IMR-90 (cell line): ENCODE measurements at regions not wholly inside any gene's neighbourhood (a gene's known extent, or its start where the extent isn't known, plus 50 kb on each side); places are given as distances from the start of the nearest gene placed in this dataset.

Experiments
- ATAC-seq: fragments of 200-7000 bp; cut with Tn5 transposase; 2 replicates; pipeline ENCODE4 v1.9.1; 2020; ENCODE audit warnings: low read depth, mild to moderate bottlenecking, moderate library complexity
- BruUV-seq: library from RNA; stranded (reverse); fragments of 400-500 nt; replicated peaks from 2 replicates; lab custom pipeline; 2021; lab: Mats Ljungman, UMichigan
- CTCF ChIA-PET: fragments of 300-600 bp; formaldehyde crosslinking; extraction: SDS; loops from one replicate; lab custom pipeline; 2021; ENCODE audit warnings: antibody characterized with exemption; lab: Yijun Ruan, JAX
- POLR2A ChIA-PET: fragments of 300-600 bp; sonication (Branson Sonifier 250); formaldehyde crosslinking; loops from one replicate; lab custom pipeline; 2022; ENCODE audit warnings: antibody characterized with exemption; ENCODE audit not compliant: unreplicated experiment; lab: Charles Lee
- DNase-seq: peaks from one replicate; pipeline ENCODE4 v3.0.0; 2013
- H2AFZ ChIP-seq: replicated peaks from 2 replicates; pipeline ENCODE3; 2013; ENCODE audit warnings: low read length, mild to moderate bottlenecking; ENCODE audit not compliant: poor library complexity
- H2AK5ac ChIP-seq: 2 replicates; pipeline ENCODE4 v1.6.1; 2013; ENCODE audit warnings: low read depth, low read length, inconsistent platforms
- H2AK9ac ChIP-seq: replicated peaks from 2 replicates; pipeline ENCODE3; 2013; ENCODE audit warnings: mild to moderate bottlenecking, low read depth, low read length, moderate library complexity; ENCODE audit not compliant: poor library complexity
- H2BK120ac ChIP-seq: 2 replicates; pipeline ENCODE4 v1.6.1; 2013; ENCODE audit warnings: low read depth, low read length, inconsistent platforms
- H2BK15ac ChIP-seq: 3 replicates; pipeline ENCODE4 v1.6.1; 2013; ENCODE audit warnings: low read depth, low read length, inconsistent platforms
- H2BK20ac ChIP-seq: 2 replicates; pipeline ENCODE4 v1.6.1; 2013; ENCODE audit warnings: low read depth, mild to moderate bottlenecking, inconsistent platforms, low read length, moderate library complexity
- H2BK5ac ChIP-seq: 2 replicates; pipeline ENCODE4 v1.6.1; 2013; ENCODE audit warnings: mild to moderate bottlenecking, low read depth, low read length, inconsistent platforms; ENCODE audit not compliant: poor library complexity, severe bottlenecking
- H3K14ac ChIP-seq: replicated peaks from 2 replicates; pipeline ENCODE4 v1.6.1; 2013; ENCODE audit warnings: low read depth, low read length, inconsistent platforms
- H3K18ac ChIP-seq: 2 replicates; pipeline ENCODE4 v1.6.1; 2013; ENCODE audit warnings: low read depth, low read length, control low read depth
- H3K23ac ChIP-seq: 2 replicates; pipeline ENCODE4 v1.6.1; 2013; ENCODE audit warnings: low read depth, low read length, inconsistent platforms
- H3K27ac ChIP-seq: 2 replicates; pipeline ENCODE4 v1.5.1; 2013; ENCODE audit warnings: mild to moderate bottlenecking, control low read depth, low read length; ENCODE audit not compliant: insufficient read depth
- H3K27me3 ChIP-seq: 2 replicates; pipeline ENCODE4 v1.6.1; 2013; ENCODE audit warnings: low read length; ENCODE audit not compliant: control insufficient read depth, insufficient read depth
- H3K36me3 ChIP-seq: 2 replicates; pipeline ENCODE4 v1.6.1; 2013; ENCODE audit warnings: low read length, mixed read lengths; ENCODE audit not compliant: control insufficient read depth, insufficient read depth
- H3K4ac ChIP-seq: 2 replicates; pipeline ENCODE4 v1.6.1; 2013; ENCODE audit warnings: low read depth, low read length, inconsistent platforms
- H3K4me1 ChIP-seq: 2 replicates; pipeline ENCODE4 v1.6.1; 2013; ENCODE audit warnings: low read length, mixed read lengths; ENCODE audit not compliant: control insufficient read depth, insufficient read depth
- H3K4me2 ChIP-seq: 2 replicates; pipeline ENCODE4 v1.6.1; 2013; ENCODE audit warnings: low read depth, mild to moderate bottlenecking, control low read depth, low read length, moderate library complexity
- H3K4me3 ChIP-seq: 2 replicates; pipeline ENCODE4 v1.5.1; 2013; ENCODE audit warnings: low read depth, mild to moderate bottlenecking, control low read depth, low read length, moderate library complexity; ENCODE audit not compliant: insufficient read depth
- H3K56ac ChIP-seq: 2 replicates; pipeline ENCODE4 v1.6.1; 2013; ENCODE audit warnings: low read length, inconsistent platforms; ENCODE audit not compliant: insufficient read depth; ENCODE audit errors: extremely low read depth
- H3K79me1 ChIP-seq, 2 experiments: 2 replicates each; pipeline ENCODE4 v1.6.1; 2013; ENCODE audit warnings: low read length in 2 of 2, inconsistent platforms in 1 of 2, low read depth in 1 of 2
- H3K9ac ChIP-seq: 2 replicates; pipeline ENCODE4 v1.6.1; 2013; ENCODE audit warnings: low read depth, low read length, control low read depth
- H3K9me1 ChIP-seq: 2 replicates; pipeline ENCODE4 v1.6.1; 2013; ENCODE audit warnings: low read length, inconsistent platforms; ENCODE audit not compliant: insufficient read depth
- H3K9me3 ChIP-seq: 2 replicates; pipeline ENCODE4 v1.6.1; 2013; ENCODE audit warnings: low read length; ENCODE audit not compliant: control insufficient read depth, insufficient read depth
- H4K20me1 ChIP-seq: 2 replicates; pipeline ENCODE4 v1.6.1; 2013; ENCODE audit warnings: low read length, inconsistent platforms; ENCODE audit not compliant: insufficient read depth
- H4K5ac ChIP-seq: 2 replicates; pipeline ENCODE4 v1.6.1; 2013; ENCODE audit warnings: mild to moderate bottlenecking, low read depth, low read length, control low read depth
- H4K8ac ChIP-seq, 2 experiments: 2 replicates each; pipeline ENCODE4 v1.6.1; 2013; ENCODE audit warnings: low read depth in 2 of 2, low read length in 2 of 2, control low read depth in 1 of 2, inconsistent platforms in 1 of 2
- H4K91ac ChIP-seq: 2 replicates; pipeline ENCODE4 v1.6.1; 2013; ENCODE audit warnings: low read depth, low read length, inconsistent platforms; ENCODE audit not compliant: insufficient read depth
- BHLHE40 ChIP-seq: fragments of 150-350 bp; IDR thresholded peaks from 2 replicates; pipeline ENCODE4 v1.6.1; 2016; ENCODE audit warnings: mild to moderate bottlenecking, low read depth, low read length
- FOS ChIP-seq: fragments of 150-350 bp; IDR thresholded peaks from 2 replicates; pipeline ENCODE4 v1.6.1; 2016; ENCODE audit warnings: low read depth, low read length
- MAZ ChIP-seq: IDR thresholded peaks from 2 replicates; pipeline ENCODE4 v1.6.1; 2012; ENCODE audit warnings: low read depth, mild to moderate bottlenecking, low read length, improper control_type of control experiment, moderate library complexity, borderline replicate concordance
- NFE2L2 ChIP-seq: fragments of 150-350 bp; IDR thresholded peaks from 2 replicates; pipeline ENCODE4 v1.6.1; 2016; ENCODE audit warnings: low read depth, mild to moderate bottlenecking, low read length
- RCOR1 ChIP-seq: IDR thresholded peaks from 2 replicates; pipeline ENCODE4 v1.6.1; 2012; ENCODE audit warnings: mild to moderate bottlenecking, low read length, improper control_type of control experiment; ENCODE audit not compliant: insufficient replicate concordance
- RFX5 ChIP-seq: IDR thresholded peaks from 2 replicates; pipeline ENCODE4 v1.8.0; 2012; ENCODE audit warnings: low read depth, mild to moderate bottlenecking, low read length, moderate library complexity
- SMC3 ChIP-seq: fragments of 150-350 bp; IDR thresholded peaks from 2 replicates; pipeline ENCODE4 v1.6.1; 2016; ENCODE audit warnings: low read depth, mild to moderate bottlenecking, antibody characterized with exemption, low read length, moderate library complexity
- WGBS, 2 experiments: methylation state at CpG; one replicate each; pipeline versions ENCODE4 v1.1.5 to v1.1.7; 2013; ENCODE audit warnings: missing lambda C conversion rate in 2 of 2; ENCODE audit not compliant: insufficient read length in 1 of 2; ENCODE audit errors: extremely low coverage in 2 of 2; 5-methylcytosine and 5-hydroxymethylcytosine counted together
- dilution Hi-C: fragments of 300-500 bp; cut with HindIII; formaldehyde crosslinking; loops from one replicate; pipeline ENCODE4 v1.14.3; 2018; ENCODE audit warnings: low sequenced_read_pairs; ENCODE audit not compliant: unreplicated experiment
- in situ Hi-C: fragments of 300-500 bp; cut with MboI; formaldehyde crosslinking; loops from 3 replicates; pipeline ENCODE4 v1.14.3; 2019; ENCODE audit warnings: low sequenced_read_pairs, inconsistent platforms, mixed read lengths
- intact Hi-C: fragments of 100-400 bp; cut with micrococcal nuclease; formaldehyde crosslinking; loops from 2 replicates; pipeline ENCODE4 v1.10.0; 2022
- TF ChIP-seq, protein P1 (sequence below): fragments of 150-350 bp; IDR thresholded peaks from 2 replicates; pipeline ENCODE4 v1.6.1; 2016; ENCODE audit warnings: low read depth, mild to moderate bottlenecking, low read length, moderate library complexity, borderline replicate concordance

DNA sequence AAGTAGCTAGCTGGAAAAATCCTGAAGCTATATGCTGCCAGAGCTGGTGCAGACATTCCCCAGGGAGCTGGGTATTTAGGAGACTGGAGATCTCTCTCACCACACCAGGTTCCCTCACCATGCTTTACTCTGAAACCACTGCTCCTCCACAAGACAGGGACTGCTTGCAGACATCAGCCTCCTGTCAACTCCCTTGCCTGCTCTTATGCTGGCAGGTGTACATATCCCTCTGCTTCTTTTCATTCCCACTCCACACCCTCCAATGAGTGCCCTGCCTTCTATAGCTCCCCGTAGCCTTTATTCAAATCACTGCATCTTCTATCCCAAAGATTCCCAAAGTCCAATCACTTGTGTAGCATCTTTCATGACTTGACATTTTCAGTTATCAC, 380.7 kb downstream of the NFIB start:
- Histone ChIP-seq H4K20me1 (no peaks in the 10 kb centered on the region), H4K8ac (no peak overlapping the region), H3K18ac (no peak overlapping the region), H3K36me3 (no peaks in the 10 kb centered on the region), H2AFZ (no peak overlapping the region), H4K91ac (no peak overlapping the region), H2BK5ac (no peak overlapping the region), H2BK20ac (no peak overlapping the region), H3K79me1 (no peaks in the 10 kb centered on the region), H3K27me3 (no peaks in the 10 kb centered on the region; the same call in 1 of the 2 replicates), H2AK9ac (no peak overlapping the region), H2BK15ac (no peak overlapping the region), H2AK5ac (no peak overlapping the region), H3K4me2 (no peak overlapping the region), H2BK120ac (no peak overlapping the region), H3K4me1 (no peaks in the 10 kb centered on the region), H3K9me1 (no peaks in the 10 kb centered on the region), H3K9me3 (no peaks in the 10 kb centered on the region), H3K4ac (no peak overlapping the region), H3K23ac (no peak overlapping the region), H4K5ac (no peak overlapping the region), H3K9ac (no peak overlapping the region), H3K56ac (no peak overlapping the region), H3K14ac (no peak overlapping the region), H3K27ac (no peak overlapping the region), H3K4me3 (no peak overlapping the region)
- TF ChIP-seq SMC3 (no peak), FOS (no peak), RCOR1 (no peak), BHLHE40 (no peak), RFX5 (no peak), MAZ (no peak), NFE2L2 (no peak)
- TF ChIP-seq, protein P1, sequence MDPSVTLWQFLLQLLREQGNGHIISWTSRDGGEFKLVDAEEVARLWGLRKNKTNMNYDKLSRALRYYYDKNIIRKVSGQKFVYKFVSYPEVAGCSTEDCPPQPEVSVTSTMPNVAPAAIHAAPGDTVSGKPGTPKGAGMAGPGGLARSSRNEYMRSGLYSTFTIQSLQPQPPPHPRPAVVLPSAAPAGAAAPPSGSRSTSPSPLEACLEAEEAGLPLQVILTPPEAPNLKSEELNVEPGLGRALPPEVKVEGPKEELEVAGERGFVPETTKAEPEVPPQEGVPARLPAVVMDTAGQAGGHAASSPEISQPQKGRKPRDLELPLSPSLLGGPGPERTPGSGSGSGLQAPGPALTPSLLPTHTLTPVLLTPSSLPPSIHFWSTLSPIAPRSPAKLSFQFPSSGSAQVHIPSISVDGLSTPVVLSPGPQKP = no peak
- no TSS peak for BruUV-seq
- intact Hi-C loops = loop anchor here (10.0 kb wide), 1 partner anchor 382 kb away; the partner anchor contains the start of gene NFIB
- no peak for DNase-seq
- ChIA-PET CTCF (interaction anchor here (1.1 kb wide), 1 partner anchor 9 kb away, joined by 4 read pairs; no protein-coding TSS in a partner anchor), POLR2A (no interaction called here)
- dilution Hi-C loops = no loop called here
- no peak for ATAC-seq
- in situ Hi-C loops = no loop called here
- WGBS, 2 experiments = no CpG with 5 or more reads among the region's 1 CpG
